SKM-1 treated with dmso at 0.1 percent for 144 hours (cell line): ENCODE measurements at regions not wholly inside any gene's neighbourhood (a gene's known extent, or its start where the extent isn't known, plus 50 kb on each side); places are given as distances from the start of the nearest gene placed in this dataset.

Experiments
- DNase-seq: peaks from one replicate; lab custom pipeline; 2025; ENCODE audit not compliant: unreplicated experiment; lab: John Stamatoyannopoulos, UW

- no peak for DNase-seq
Measured at GRCh38 chr2:176467595-176467994, 198.4 kb downstream of the MTX2 start.

- no peak for DNase-seq
Measured at GRCh38 chr2:176468457-176469113, 199.3 kb downstream of the MTX2 start.

GRCh38 chr2:176470713-176471112 lies 201.5 kb downstream of the MTX2 start:
- no peak for DNase-seq

- no peak for DNase-seq
Measured at GRCh38 chr2:176471949-176472348, 202.7 kb downstream of the MTX2 start.

GRCh38 chr2:176473177-176473576 lies 203.9 kb downstream of the MTX2 start:
- DNase-seq, result no peak

GRCh38 chr2:176473851-176474250 lies 204.6 kb downstream of the MTX2 start:
- DNase-seq, result no peak

- DNase-seq, result no peak
Measured at GRCh38 chr2:176477336-176477735, 208.1 kb downstream of the MTX2 start.

- DNase-seq, result no peak
Measured at GRCh38 chr2:176479961-176480360, 210.7 kb downstream of the MTX2 start.

- DNase-seq, result no peak
Measured at GRCh38 chr2:176482107-176482506, 212.9 kb downstream of the MTX2 start.

GRCh38 chr2:176483476-176483875 lies 214.2 kb downstream of the MTX2 start:
- DNase-seq, result no peak

GRCh38 chr2:176483901-176484568 lies 214.8 kb downstream of the MTX2 start:
- no peak for DNase-seq

GRCh38 chr2:176484838-176485237 lies 215.6 kb downstream of the MTX2 start:
- no peak for DNase-seq

- DNase-seq, result no peak
Measured at GRCh38 chr2:176488431-176488830, 219.2 kb downstream of the MTX2 start.

- DNase-seq, result no peak
Measured at GRCh38 chr2:176490061-176490861, 221.0 kb downstream of the MTX2 start.

GRCh38 chr2:176491172-176491904 lies 222.1 kb downstream of the MTX2 start:
- no peak for DNase-seq

- no peak for DNase-seq
Measured at GRCh38 chr2:176492583-176492982, 223.3 kb downstream of the MTX2 start.

GRCh38 chr2:176493226-176493825 lies 224.1 kb downstream of the MTX2 start:
- DNase-seq, result no peak

- DNase-seq, result no peak
Measured at GRCh38 chr2:176493909-176494308, 224.7 kb downstream of the MTX2 start.

- DNase-seq, result peak; percentile 27
Measured at GRCh38 chr2:176494949-176495353, 225.7 kb downstream of the MTX2 start.

GRCh38 chr2:176495826-176496225 lies 226.6 kb downstream of the MTX2 start:
- DNase-seq, result no peak

GRCh38 chr2:176496761-176497160 lies 227.5 kb downstream of the MTX2 start:
- no peak for DNase-seq
